CD8-positive, alpha-beta memory T cell (primary cell): ENCODE measurements at regions not wholly inside any gene's neighbourhood (a gene's known extent, or its start where the extent isn't known, plus 50 kb on each side); places are given as distances from the start of the nearest gene placed in this dataset.

Experiments
- CTCF ChIA-PET: fragments of 350-600 bp; sonication (Branson Sonifier 250); formaldehyde crosslinking; loops from one replicate; lab custom pipeline; 2021; ENCODE audit warnings: antibody characterized with exemption; lab: Charles Lee
- POLR2A ChIA-PET: fragments of 350-600 bp; sonication (Branson Sonifier 250); formaldehyde crosslinking; loops from one replicate; lab custom pipeline; 2021; ENCODE audit warnings: antibody characterized with exemption; lab: Charles Lee
- DNase-seq, 5 donors: peaks; one replicate each; pipeline versions ENCODE4 v3.0.0 to v3.0.0-alpha.2; 2020 to 2022; ENCODE audit warnings: mixed read lengths in 1 of 5
- H3K27ac ChIP-seq: one replicate; pipeline ENCODE4 v1.7.0; 2013; ENCODE audit warnings: low read depth, mild to moderate bottlenecking, low read length, moderate library complexity
- H3K27me3 ChIP-seq: 2 replicates; pipeline ENCODE4 v1.7.0; 2013; ENCODE audit warnings: low read length, mild to moderate bottlenecking; ENCODE audit not compliant: insufficient read depth, poor library complexity, severe bottlenecking
- H3K36me3 ChIP-seq: 2 replicates; pipeline ENCODE4 v1.7.0; 2013; ENCODE audit warnings: mild to moderate bottlenecking, low read length, moderate library complexity; ENCODE audit not compliant: insufficient read depth
- H3K4me1 ChIP-seq: 2 replicates; pipeline ENCODE4 v1.7.0; 2013; ENCODE audit warnings: mild to moderate bottlenecking, low read length, moderate library complexity; ENCODE audit not compliant: insufficient read depth
- H3K4me3 ChIP-seq: 2 replicates; pipeline ENCODE4 v1.7.0; 2013; ENCODE audit warnings: mild to moderate bottlenecking, low read length
- H3K9me3 ChIP-seq: 2 replicates; pipeline ENCODE4 v1.7.0; 2013; ENCODE audit warnings: mild to moderate bottlenecking, low read length
- H3K27ac Mint-ChIP-seq, 8 donors: one replicate each; pipeline ENCODE4 v1.8.0; 2020 to 2021; ENCODE audit warnings: mixed read lengths in 8 of 8, mild to moderate bottlenecking in 6 of 8, inconsistent platforms in 3 of 8, moderate library complexity in 3 of 8
- H3K27me3 Mint-ChIP-seq, 2 donors: one replicate each; pipeline ENCODE4 v1.8.0; 2020 to 2021; ENCODE audit warnings: mixed read lengths in 2 of 2, mild to moderate bottlenecking in 1 of 2, moderate library complexity in 1 of 2
- H3K36me3 Mint-ChIP-seq, 3 donors: one replicate each; pipeline ENCODE4 v1.8.0; 2020 to 2021; ENCODE audit warnings: mixed read lengths in 3 of 3, inconsistent platforms in 1 of 3, mild to moderate bottlenecking in 1 of 3
- H3K4me1 Mint-ChIP-seq, 3 donors: one replicate each; pipeline ENCODE4 v1.8.0; 2020 to 2021; ENCODE audit warnings: mixed read lengths in 3 of 3, inconsistent platforms in 1 of 3, mild to moderate bottlenecking in 1 of 3
- H3K4me3 Mint-ChIP-seq, 7 donors: one replicate each; pipeline ENCODE4 v1.8.0; 2020 to 2021; ENCODE audit warnings: mixed read lengths in 7 of 7, mild to moderate bottlenecking in 6 of 7, moderate library complexity in 4 of 7, inconsistent platforms in 2 of 7
- H3K9me3 Mint-ChIP-seq, 5 donors: one replicate each; pipeline ENCODE4 v1.8.0; 2020 to 2022; ENCODE audit warnings: mixed read lengths in 5 of 5, mild to moderate bottlenecking in 3 of 5, moderate library complexity in 2 of 5, inconsistent platforms in 1 of 5

DNA sequence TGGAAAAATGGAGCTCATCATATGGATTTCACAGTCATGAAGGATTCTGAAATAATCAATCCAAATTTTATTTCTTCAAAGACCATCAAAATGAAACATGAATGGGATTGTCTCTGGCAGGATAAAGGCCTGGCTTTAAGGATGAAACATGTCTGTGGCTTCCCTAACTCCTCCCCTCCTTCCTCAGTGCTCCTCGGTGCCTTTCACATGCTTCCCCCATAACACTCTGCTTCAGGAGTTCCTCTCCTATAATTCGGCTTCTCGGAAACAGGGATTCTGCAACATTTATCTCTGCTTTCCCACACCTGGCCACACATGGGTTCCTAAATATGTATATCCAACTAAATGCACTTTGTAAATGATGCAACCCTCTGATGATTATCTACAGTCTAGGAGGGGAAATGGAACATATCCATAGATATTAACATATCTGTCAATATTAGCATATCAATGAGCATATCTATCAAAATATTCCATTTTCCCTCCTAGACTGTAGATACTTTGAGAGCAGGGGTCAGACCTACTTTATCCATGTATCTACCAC, 153.8 kb downstream of the PLPP3 start:
- Histone ChIP-seq H3K4me1 (no peaks in the 10 kb centered on the region), H3K4me3 (no peak overlapping the region), H3K36me3 (no peaks in the 10 kb centered on the region), H3K27me3 (no peaks in the 10 kb centered on the region), H3K9me3 (no peaks in the 10 kb centered on the region), H3K27ac (no peak overlapping the region)
- Mint-ChIP-seq H3K27me3 (no peaks in the 10 kb centered on the region), H3K9me3 (peaks cover 0 to 9% (median 0%) of the 10 kb centered on the region in 5 donors), H3K4me3 (no peak overlapping the region), H3K36me3 (no peaks in the 10 kb centered on the region), H3K4me1 (no peaks in the 10 kb centered on the region), H3K27ac (no peak overlapping the region)
- no peak for DNase-seq
- CTCF ChIA-PET, result no interaction called here
- POLR2A ChIA-PET, result no interaction called here

DNA sequence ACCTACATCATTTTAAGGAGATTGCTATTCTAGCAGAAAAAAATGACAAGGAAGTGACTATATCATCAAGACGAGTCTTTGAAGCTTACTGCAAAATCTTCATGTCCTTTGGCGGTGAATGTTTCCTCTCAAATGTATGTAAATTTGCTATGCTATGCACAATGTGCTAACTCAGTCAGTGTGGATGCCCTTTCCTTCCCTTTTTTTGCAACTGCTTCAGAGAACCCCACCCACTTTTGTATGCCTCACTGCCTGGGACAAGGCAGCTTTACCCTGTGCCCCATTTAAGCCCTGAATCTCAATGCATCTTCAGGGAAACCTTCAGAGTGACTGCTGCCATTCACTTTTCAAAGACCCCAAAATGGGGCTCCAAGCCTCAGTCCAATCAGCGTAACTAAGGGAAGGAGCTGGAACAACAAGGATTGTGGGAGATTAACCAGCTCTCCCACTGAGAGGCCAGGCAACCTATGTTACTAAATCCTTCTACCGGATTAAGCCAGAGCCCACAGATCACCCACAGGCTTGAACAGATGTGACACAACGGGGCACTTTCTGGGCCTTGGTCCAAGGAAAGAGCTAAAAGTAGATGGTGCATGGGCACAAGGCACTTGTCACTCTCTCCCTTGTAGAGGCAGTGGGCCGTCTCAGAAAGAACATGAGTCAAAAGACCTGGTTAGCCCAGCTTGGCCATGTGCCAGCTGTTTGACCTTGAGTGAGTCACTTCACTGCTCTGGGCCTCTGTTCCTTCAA, 154.4 kb downstream of the PLPP3 start:
- no peaks in the 10 kb centered on the region for H3K9me3 ChIP-seq
- H3K4me3 ChIP-seq, result no peak overlapping the region
- H3K36me3 ChIP-seq, result no peaks in the 10 kb centered on the region
- no peaks in the 10 kb centered on the region for H3K27me3 ChIP-seq
- H3K27ac ChIP-seq, result no peak overlapping the region
- H3K27me3 Mint-ChIP-seq, result no peaks in the 10 kb centered on the region
- no peaks in the 10 kb centered on the region for H3K4me1 ChIP-seq
- H3K4me3 Mint-ChIP-seq, result no peak overlapping the region
- H3K36me3 Mint-ChIP-seq, result no peaks in the 10 kb centered on the region
- H3K9me3 Mint-ChIP-seq, result peaks cover 0 to 9% (median 2%) of the 10 kb centered on the region in 5 donors
- no peaks in the 10 kb centered on the region for H3K4me1 Mint-ChIP-seq
- ChIA-PET POLR2A (no interaction called here), CTCF (no interaction called here)
- no peak overlapping the region for H3K27ac Mint-ChIP-seq
- no peak for DNase-seq

DNA sequence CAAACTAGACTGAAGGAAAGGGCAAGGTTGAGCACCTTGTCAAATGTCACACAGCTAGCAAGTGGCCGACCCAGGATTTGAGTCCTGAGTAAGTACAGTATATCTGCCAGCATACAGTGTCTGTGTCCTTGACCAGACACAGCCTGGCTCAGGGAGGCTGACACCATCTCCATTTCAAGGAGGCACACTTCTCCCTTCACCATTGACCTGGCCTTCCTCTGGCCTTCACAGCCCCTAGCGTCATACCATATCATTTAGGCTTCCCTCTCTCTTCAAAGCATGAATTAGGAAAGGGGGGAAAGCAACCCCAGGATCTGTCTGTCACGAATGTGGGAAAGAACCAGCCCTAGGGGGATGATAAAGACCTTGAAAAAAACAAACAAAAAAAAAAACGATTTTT, 155.6 kb downstream of the PLPP3 start:
- H3K36me3 ChIP-seq, result no peaks in the 10 kb centered on the region
- H3K27ac Mint-ChIP-seq, result no peak overlapping the region
- no peak overlapping the region for H3K27ac ChIP-seq
- H3K27me3 ChIP-seq, result no peaks in the 10 kb centered on the region
- DNase-seq, result no peak
- H3K9me3 Mint-ChIP-seq, result peaks cover 0 to 7% (median 2%) of the 10 kb centered on the region in 5 donors
- H3K4me3 ChIP-seq, result no peak overlapping the region
- H3K4me3 Mint-ChIP-seq, result no peak overlapping the region
- POLR2A ChIA-PET, result no interaction called here
- H3K36me3 Mint-ChIP-seq, result no peaks in the 10 kb centered on the region
- H3K4me1 ChIP-seq, result no peaks in the 10 kb centered on the region
- no peaks in the 10 kb centered on the region for H3K4me1 Mint-ChIP-seq
- no peaks in the 10 kb centered on the region for H3K9me3 ChIP-seq
- CTCF ChIA-PET, result no interaction called here
- no peaks in the 10 kb centered on the region for H3K27me3 Mint-ChIP-seq

DNA sequence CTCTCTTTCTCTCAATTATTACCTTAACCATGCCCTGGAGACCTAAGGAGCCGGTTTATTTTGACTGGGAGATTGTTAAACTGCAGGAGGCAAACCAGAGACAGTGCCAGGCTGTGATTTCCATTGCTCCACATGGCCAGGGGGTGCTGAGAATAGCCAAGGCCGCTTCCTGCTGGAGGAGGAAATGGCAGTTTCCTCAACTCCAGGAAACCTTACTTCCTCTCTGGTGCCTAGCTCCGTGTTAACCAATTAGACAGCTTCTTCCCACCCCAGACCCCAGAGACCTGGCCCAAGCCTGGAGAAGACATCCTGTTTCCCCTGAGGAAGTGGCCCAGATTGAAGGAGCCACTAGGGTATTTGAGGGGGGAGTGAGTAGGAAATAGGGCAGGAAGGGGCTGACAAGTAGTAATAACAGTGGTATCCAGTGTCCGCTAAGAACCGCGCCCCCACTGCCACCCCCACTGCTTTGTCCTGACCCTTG, 161.2 kb downstream of the PLPP3 start:
- Mint-ChIP-seq H3K36me3 (no peaks in the 10 kb centered on the region), H3K27me3 (peaks cover 0 to 2% of the 10 kb centered on the region in 2 donors), H3K27ac (no peak overlapping the region), H3K9me3 (peaks cover 0 to 4% (median 0%) of the 10 kb centered on the region in 5 donors), H3K4me1 (no peaks in the 10 kb centered on the region), H3K4me3 (no peak overlapping the region)
- Histone ChIP-seq H3K4me1 (no peaks in the 10 kb centered on the region), H3K36me3 (no peaks in the 10 kb centered on the region), H3K27me3 (no peaks in the 10 kb centered on the region), H3K9me3 (no peaks in the 10 kb centered on the region), H3K27ac (no peak overlapping the region), H3K4me3 (no peak overlapping the region)
- POLR2A ChIA-PET, result no interaction called here
- no peak for DNase-seq
- CTCF ChIA-PET, result no interaction called here

DNA sequence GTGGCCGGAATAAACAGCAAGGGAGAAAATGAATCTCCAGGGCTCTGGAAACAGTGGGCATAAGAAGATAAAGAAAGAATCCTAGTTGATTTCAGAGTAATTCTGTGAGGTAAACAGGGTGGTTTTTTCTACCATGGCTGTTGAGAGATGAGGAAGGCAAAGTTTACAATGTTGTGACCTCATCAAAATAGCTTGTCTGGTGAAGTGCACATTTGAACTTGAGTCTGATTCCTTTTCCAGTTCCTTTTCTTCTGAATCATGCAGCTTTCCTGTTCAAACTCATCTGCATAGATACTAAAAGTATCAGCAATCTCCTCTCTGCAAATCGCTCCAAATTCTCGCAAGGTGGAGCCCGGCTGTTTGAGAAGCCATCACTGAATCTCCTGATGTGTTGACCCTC, 161.7 kb downstream of the PLPP3 start:
- Histone ChIP-seq H3K36me3 (no peaks in the 10 kb centered on the region), H3K4me3 (no peak overlapping the region), H3K27me3 (no peaks in the 10 kb centered on the region), H3K27ac (no peak overlapping the region), H3K9me3 (no peaks in the 10 kb centered on the region), H3K4me1 (no peaks in the 10 kb centered on the region)
- H3K9me3 Mint-ChIP-seq, result peaks cover 0 to 4% (median 0%) of the 10 kb centered on the region in 5 donors
- H3K27me3 Mint-ChIP-seq, result peaks cover 0 to 2% of the 10 kb centered on the region in 2 donors
- no peaks in the 10 kb centered on the region for H3K4me1 Mint-ChIP-seq
- no peak overlapping the region for H3K4me3 Mint-ChIP-seq
- DNase-seq, result no peak
- ChIA-PET POLR2A (no interaction called here), CTCF (no interaction called here)
- no peak overlapping the region for H3K27ac Mint-ChIP-seq
- no peaks in the 10 kb centered on the region for H3K36me3 Mint-ChIP-seq

DNA sequence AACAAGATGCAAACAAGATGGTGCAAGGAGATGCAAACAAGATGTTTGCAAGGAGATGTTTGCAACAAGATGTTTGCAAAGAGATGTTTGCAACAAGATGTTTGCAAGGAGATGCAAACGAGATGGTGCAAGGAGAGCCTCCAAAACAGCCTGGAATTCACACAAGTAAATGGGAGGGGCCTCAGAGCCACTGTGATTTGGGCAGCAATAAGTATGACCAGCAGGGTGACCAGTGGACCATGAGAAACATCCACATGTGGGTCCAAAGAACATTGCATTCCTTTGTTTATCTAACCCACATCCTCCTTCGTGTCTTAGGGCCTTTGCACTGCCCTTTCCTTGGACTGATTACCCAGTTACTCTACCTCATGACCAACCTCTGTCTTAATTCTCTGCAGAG, 162.9 kb downstream of the PLPP3 start:
- H3K9me3 Mint-ChIP-seq, result peaks cover 0 to 4% (median 0%) of the 10 kb centered on the region in 5 donors
- H3K4me1 Mint-ChIP-seq, result no peaks in the 10 kb centered on the region
- no peak overlapping the region for H3K27ac ChIP-seq
- no peaks in the 10 kb centered on the region for H3K36me3 ChIP-seq
- peaks cover 0 to 2% of the 10 kb centered on the region in 2 donors for H3K27me3 Mint-ChIP-seq
- no peak for DNase-seq
- no peak overlapping the region for H3K4me3 Mint-ChIP-seq
- no peaks in the 10 kb centered on the region for H3K27me3 ChIP-seq
- no peak overlapping the region for H3K27ac Mint-ChIP-seq
- no peaks in the 10 kb centered on the region for H3K36me3 Mint-ChIP-seq
- no peaks in the 10 kb centered on the region for H3K4me1 ChIP-seq
- no peak overlapping the region for H3K4me3 ChIP-seq
- no peaks in the 10 kb centered on the region for H3K9me3 ChIP-seq
- ChIA-PET CTCF (no interaction called here), POLR2A (no interaction called here)

DNA sequence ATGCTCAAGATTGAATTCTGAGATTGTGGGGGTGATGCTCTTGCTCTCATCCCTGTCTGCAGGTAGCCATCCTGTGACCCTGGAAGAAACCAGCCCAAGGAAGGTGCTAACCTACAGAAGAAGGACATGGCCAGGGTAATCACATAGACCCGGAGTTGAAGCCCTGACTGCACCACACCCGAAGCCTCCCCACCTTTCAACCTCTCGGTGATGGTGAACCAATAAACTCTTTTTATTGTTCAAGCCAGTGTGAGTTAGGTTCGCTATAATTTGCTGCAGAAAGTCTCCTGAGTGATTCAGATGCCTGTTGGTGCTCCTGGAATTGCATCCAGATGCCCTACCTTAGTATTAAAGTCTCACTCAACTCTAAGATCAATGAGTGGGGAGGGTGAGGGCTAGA, 163.6 kb downstream of the PLPP3 start:
- Histone ChIP-seq H3K4me3 (no peak overlapping the region), H3K27ac (no peak overlapping the region), H3K27me3 (no peaks in the 10 kb centered on the region), H3K4me1 (no peaks in the 10 kb centered on the region), H3K36me3 (no peaks in the 10 kb centered on the region), H3K9me3 (no peaks in the 10 kb centered on the region)
- H3K27ac Mint-ChIP-seq, result no peak overlapping the region
- no peak overlapping the region for H3K4me3 Mint-ChIP-seq
- no peak for DNase-seq
- ChIA-PET CTCF (no interaction called here), POLR2A (no interaction called here)
- H3K4me1 Mint-ChIP-seq, result no peaks in the 10 kb centered on the region
- peaks cover 0 to 4% (median 0%) of the 10 kb centered on the region in 5 donors for H3K9me3 Mint-ChIP-seq
- no peaks in the 10 kb centered on the region for H3K36me3 Mint-ChIP-seq
- H3K27me3 Mint-ChIP-seq, result peaks cover 0 to 2% of the 10 kb centered on the region in 2 donors

DNA sequence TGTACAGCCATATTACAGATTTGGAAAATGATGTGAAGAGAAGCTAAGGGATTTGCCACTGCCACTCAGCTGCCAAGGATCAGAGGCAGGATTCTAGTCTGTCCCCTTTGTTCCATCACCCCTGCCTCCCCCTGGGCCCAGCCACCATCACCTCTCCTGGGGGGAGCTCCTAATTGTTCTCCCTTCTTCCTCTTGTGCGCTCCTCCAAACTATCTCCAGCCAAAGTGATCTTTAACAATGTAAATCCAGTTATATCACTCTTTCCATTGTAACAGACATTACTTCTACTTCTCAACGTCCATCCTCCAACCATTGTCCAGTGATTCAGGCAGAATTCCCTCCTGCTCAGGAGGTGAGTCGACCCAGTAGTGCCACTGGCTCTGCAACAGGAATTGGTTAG, 164.1 kb downstream of the PLPP3 start:
- ChIA-PET CTCF (no interaction called here), POLR2A (no interaction called here)
- H3K4me1 ChIP-seq, result no peaks in the 10 kb centered on the region
- peaks cover 0 to 4% (median 0%) of the 10 kb centered on the region in 5 donors for H3K9me3 Mint-ChIP-seq
- H3K36me3 ChIP-seq, result no peaks in the 10 kb centered on the region
- H3K4me3 ChIP-seq, result no peak overlapping the region
- no peaks in the 10 kb centered on the region for H3K9me3 ChIP-seq
- H3K4me1 Mint-ChIP-seq, result no peaks in the 10 kb centered on the region
- H3K27me3 ChIP-seq, result no peaks in the 10 kb centered on the region
- H3K4me3 Mint-ChIP-seq, result no peak overlapping the region
- H3K27ac ChIP-seq, result no peak overlapping the region
- no peak overlapping the region for H3K27ac Mint-ChIP-seq
- H3K36me3 Mint-ChIP-seq, result no peaks in the 10 kb centered on the region
- no peak for DNase-seq
- H3K27me3 Mint-ChIP-seq, result peaks cover 0 to 2% of the 10 kb centered on the region in 2 donors
